ENCODE measurements at regions not wholly inside any gene's neighbourhood (a gene's known extent, or its start where the extent isn't known, plus 50 kb on each side); places are given as distances from the start of the nearest gene placed in this dataset.

- no peak for TF ChIP-seq KIAA2018 (CRISPR knock-in tag; IDR thresholded peaks at IDR 0.05; ENCODE audit: borderline replicate concordance)
- no peak for TF ChIP-seq SIX4 (CRISPR knock-in tag; IDR thresholded peaks at IDR 0.05)
- no peak for TF ChIP-seq NRL (CRISPR knock-in tag; IDR thresholded peaks at IDR 0.05; ENCODE audit: borderline replicate concordance)
- TF ChIP-seq GTF3A (CRISPR knock-in tag; conservative IDR thresholded peaks at IDR 0.05), result no peak
- TF ChIP-seq ELF1 (CRISPR knock-in tag; IDR thresholded peaks at IDR 0.05), result no peak
- TF ChIP-seq ZNF280B (CRISPR knock-in tag; IDR thresholded peaks at IDR 0.05; ENCODE audit: borderline replicate concordance), result no peak
- no peak; the same call in 1 of the 2 replicates for TF ChIP-seq SNAPC5 (CRISPR knock-in tag; IDR thresholded peaks at IDR 0.05; ENCODE audit: borderline replicate concordance)
- TF ChIP-seq ZNF512B (CRISPR knock-in tag; IDR thresholded peaks at IDR 0.05; ENCODE audit: borderline replicate concordance), result no peak
- TF ChIP-seq ZNF274 (CRISPR knock-in tag; IDR thresholded peaks at IDR 0.05), result no peak
- TF ChIP-seq ZNF282 (IDR thresholded peaks at IDR 0.05; ENCODE audit: partially characterized antibody), result no peak
- TF ChIP-seq SMAD1 (CRISPR knock-in tag; IDR thresholded peaks at IDR 0.05; ENCODE audit: borderline replicate concordance, low read depth), result no peak
These were observed 102.6 kb downstream of the GLUL start (continued) for GRCh38 chr1:182288749-182289604.
